ENCODE measurements at regions not wholly inside any gene's neighbourhood (a gene's known extent, or its start where the extent isn't known, plus 50 kb on each side); places are given as distances from the start of the nearest gene placed in this dataset.

DNA sequence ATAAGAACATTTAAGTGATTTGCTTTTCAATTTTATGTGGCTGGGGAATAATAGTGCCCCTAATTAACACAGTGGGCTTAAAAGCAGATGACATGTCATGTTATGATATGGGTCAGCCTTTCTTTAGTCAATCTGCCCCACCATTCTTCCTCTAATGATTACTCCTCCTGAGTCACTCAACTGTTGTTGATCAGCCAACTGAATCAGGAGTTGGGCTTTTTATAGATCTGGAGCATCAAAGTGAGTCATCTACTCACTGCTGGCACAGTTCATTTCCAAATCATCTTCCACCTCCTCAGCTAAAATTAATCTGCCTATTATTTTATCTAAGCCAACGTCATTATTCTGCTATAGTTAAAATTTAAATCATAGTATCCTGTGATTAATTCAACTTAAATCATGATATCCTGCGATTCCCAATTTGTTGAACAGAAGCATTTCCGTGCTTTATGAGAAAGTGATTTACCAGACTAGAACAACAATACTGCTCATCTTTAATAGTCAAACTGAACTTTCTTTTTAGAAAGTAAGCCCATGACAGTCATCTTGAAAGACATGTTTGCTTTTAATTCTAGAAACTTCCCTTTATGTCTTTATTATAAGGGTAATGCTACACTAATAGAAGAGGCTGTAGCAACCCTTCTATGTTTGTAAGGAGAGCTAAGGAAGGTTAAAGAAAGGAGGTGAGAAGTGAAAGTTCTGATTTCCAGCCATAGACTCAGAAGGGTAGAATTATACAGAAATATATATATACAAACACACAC, 551.4 kb downstream of the TBC1D4 start:
- DNase-seq (no peak), ATAC-seq (ENCODE audit: insufficient read depth, low FRiP score) (no peak)
- H3K4me1 ChIP-seq (ENCODE audit: control insufficient read depth in 5 of 5, insufficient read depth in 5 of 5, low read length in 5 of 5) = no peaks in the 10 kb centered on the region
- H3K27ac ChIP-seq (ENCODE audit: low read depth in 1 of 2, low read length in 1 of 2) = no peak overlapping the region
- H3K27me3 ChIP-seq (ENCODE audit: control insufficient read depth in 3 of 3, insufficient read depth in 3 of 3, low read length in 2 of 3) = no peaks in the 10 kb centered on the region
- no peak overlapping the region for H3K9ac ChIP-seq (ENCODE audit: insufficient read depth in 1 of 2, low read length in 2 of 2)
- H3K36me3 ChIP-seq (ENCODE audit: control insufficient read depth in 4 of 4, insufficient read depth in 4 of 4, low read length in 4 of 4) = no peaks in the 10 kb centered on the region
- WGBS, 2 donors = 79 to 92% methylated on average over 3 of the region's 3 CpGs
- TF ChIP-seq, protein P1, sequence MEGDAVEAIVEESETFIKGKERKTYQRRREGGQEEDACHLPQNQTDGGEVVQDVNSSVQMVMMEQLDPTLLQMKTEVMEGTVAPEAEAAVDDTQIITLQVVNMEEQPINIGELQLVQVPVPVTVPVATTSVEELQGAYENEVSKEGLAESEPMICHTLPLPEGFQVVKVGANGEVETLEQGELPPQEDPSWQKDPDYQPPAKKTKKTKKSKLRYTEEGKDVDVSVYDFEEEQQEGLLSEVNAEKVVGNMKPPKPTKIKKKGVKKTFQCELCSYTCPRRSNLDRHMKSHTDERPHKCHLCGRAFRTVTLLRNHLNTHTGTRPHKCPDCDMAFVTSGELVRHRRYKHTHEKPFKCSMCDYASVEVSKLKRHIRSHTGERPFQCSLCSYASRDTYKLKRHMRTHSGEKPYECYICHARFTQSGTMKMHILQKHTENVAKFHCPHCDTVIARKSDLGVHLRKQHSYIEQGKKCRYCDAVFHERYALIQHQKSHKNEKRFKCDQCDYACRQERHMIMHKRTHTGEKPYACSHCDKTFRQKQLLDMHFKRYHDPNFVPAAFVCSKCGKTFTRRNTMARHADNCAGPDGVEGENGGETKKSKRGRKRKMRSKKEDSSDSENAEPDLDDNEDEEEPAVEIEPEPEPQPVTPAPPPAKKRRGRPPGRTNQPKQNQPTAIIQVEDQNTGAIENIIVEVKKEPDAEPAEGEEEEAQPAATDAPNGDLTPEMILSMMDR (IDR thresholded peaks at IDR 0.05; ENCODE audit: control extremely low read depth, extremely low read depth) = no peak
- no peak overlapping the region for H3K4me3 ChIP-seq
- H3K9me3 ChIP-seq (ENCODE audit: control insufficient read depth in 4 of 4, insufficient read depth in 3 of 4, low read length in 3 of 4) = peaks cover 0 to 4% (median 0%) of the 10 kb centered on the region in 4 donors

- ATAC-seq (ENCODE audit: insufficient read depth, low FRiP score) = no peak
Observed at GRCh38 chr13:74929436-74929835, 552.5 kb downstream of the TBC1D4 start.

DNA sequence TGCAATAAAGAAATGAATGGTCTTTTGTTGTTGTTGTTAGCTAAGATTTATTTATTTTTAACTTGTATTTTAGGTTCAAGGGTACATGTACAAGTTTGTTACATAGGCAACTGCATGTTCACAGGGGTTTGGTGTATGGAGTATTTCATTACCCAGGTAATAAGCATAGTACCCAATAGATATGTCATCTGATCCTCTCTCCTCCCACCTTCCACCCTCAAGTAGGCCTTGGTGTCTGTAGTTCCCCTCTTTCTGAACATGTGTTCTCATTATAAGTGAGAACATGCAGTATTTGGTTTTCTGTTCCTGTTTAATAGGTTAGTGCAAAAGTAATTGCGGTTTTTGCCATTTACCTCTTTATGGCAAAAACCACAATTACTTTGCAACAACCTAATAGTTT, 554.1 kb downstream of the TBC1D4 start:
- H3K27ac ChIP-seq (ENCODE audit: low read depth in 1 of 2, low read length in 1 of 2) = no peak overlapping the region
- WGBS, 2 donors = 0 to 48% methylated on average over 1 of the region's 1 CpG
- ATAC-seq (ENCODE audit: insufficient read depth, low FRiP score) (no peak), DNase-seq (no peak)
- H3K4me1 ChIP-seq (ENCODE audit: control insufficient read depth in 5 of 5, insufficient read depth in 5 of 5, low read length in 5 of 5) = no peaks in the 10 kb centered on the region
- TF ChIP-seq, protein P1 (IDR thresholded peaks at IDR 0.05; ENCODE audit: control extremely low read depth, extremely low read depth) = no peak
- no peak overlapping the region for H3K4me3 ChIP-seq
- H3K27me3 ChIP-seq (ENCODE audit: control insufficient read depth in 3 of 3, insufficient read depth in 3 of 3, low read length in 2 of 3) = no peaks in the 10 kb centered on the region
- peaks cover 0 to 4% (median 2%) of the 10 kb centered on the region in 4 donors for H3K9me3 ChIP-seq (ENCODE audit: control insufficient read depth in 4 of 4, insufficient read depth in 3 of 4, low read length in 3 of 4)
- no peaks in the 10 kb centered on the region for H3K36me3 ChIP-seq (ENCODE audit: control insufficient read depth in 4 of 4, insufficient read depth in 4 of 4, low read length in 4 of 4)
- H3K9ac ChIP-seq (ENCODE audit: insufficient read depth in 1 of 2, low read length in 2 of 2) = no peak overlapping the region

More at GRCh38 chr13:74929436-74929835, 552.5 kb downstream of the TBC1D4 start:
- WGBS, 2 donors = 78 to 90% methylated on average over 2 of the region's 2 CpGs
- no peaks in the 10 kb centered on the region for H3K36me3 ChIP-seq (ENCODE audit: control insufficient read depth in 4 of 4, insufficient read depth in 4 of 4, low read length in 4 of 4)
- DNase-seq = no peak
- H3K9ac ChIP-seq (ENCODE audit: insufficient read depth in 1 of 2, low read length in 2 of 2) = no peak overlapping the region
- TF ChIP-seq, protein P1 (IDR thresholded peaks at IDR 0.05; ENCODE audit: control extremely low read depth, extremely low read depth) = no peak
- H3K9me3 ChIP-seq (ENCODE audit: control insufficient read depth in 4 of 4, insufficient read depth in 3 of 4, low read length in 3 of 4) = no peaks in the 10 kb centered on the region
- H3K27me3 ChIP-seq (ENCODE audit: control insufficient read depth in 3 of 3, insufficient read depth in 3 of 3, low read length in 2 of 3) = no peaks in the 10 kb centered on the region
- no peak overlapping the region for H3K27ac ChIP-seq (ENCODE audit: low read depth in 1 of 2, low read length in 1 of 2)
- no peak overlapping the region for H3K4me3 ChIP-seq
- no peaks in the 10 kb centered on the region for H3K4me1 ChIP-seq (ENCODE audit: control insufficient read depth in 5 of 5, insufficient read depth in 5 of 5, low read length in 5 of 5)
